Type B pancreatic cell (in vitro differentiated cells): ENCODE measurements at regions not wholly inside any gene's neighbourhood (a gene's known extent, or its start where the extent isn't known, plus 50 kb on each side); places are given as distances from the start of the nearest gene placed in this dataset.

Experiments used
- DNase-seq: peaks from one replicate; pipeline ENCODE4 v3.0.0; 2021; ENCODE audit warnings: mixed read lengths; ENCODE audit not compliant: unreplicated experiment; ENCODE audit errors: extremely low spot score
- H3K27ac Mint-ChIP-seq: 2 replicates; pipeline ENCODE4 v1.8.0; 2021; ENCODE audit warnings: mild to moderate bottlenecking, mixed read lengths
- H3K27me3 Mint-ChIP-seq: 2 replicates; pipeline ENCODE4 v1.8.0; 2021; ENCODE audit warnings: mixed read lengths
- H3K36me3 Mint-ChIP-seq: 2 replicates; pipeline ENCODE4 v1.8.0; 2021; ENCODE audit warnings: mixed read lengths
- H3K4me1 Mint-ChIP-seq: one replicate; pipeline ENCODE4 v1.8.0; 2021; ENCODE audit warnings: mixed read lengths; ENCODE audit not compliant: unreplicated experiment
- H3K4me3 Mint-ChIP-seq: 2 replicates; pipeline ENCODE4 v1.8.0; 2021; ENCODE audit warnings: mild to moderate bottlenecking, mixed read lengths
- H3K9me3 Mint-ChIP-seq: 2 replicates; pipeline ENCODE4 v1.8.0; 2021; ENCODE audit warnings: mixed read lengths
- TF ChIP-seq, protein P1 (sequence below): fragments of 200-600 bp; sonication (generic); conservative IDR thresholded peaks from 2 replicates; pipeline ENCODE4 v1.5.0; 2021; ENCODE audit warnings: antibody characterized with exemption, mild to moderate bottlenecking

DNA sequence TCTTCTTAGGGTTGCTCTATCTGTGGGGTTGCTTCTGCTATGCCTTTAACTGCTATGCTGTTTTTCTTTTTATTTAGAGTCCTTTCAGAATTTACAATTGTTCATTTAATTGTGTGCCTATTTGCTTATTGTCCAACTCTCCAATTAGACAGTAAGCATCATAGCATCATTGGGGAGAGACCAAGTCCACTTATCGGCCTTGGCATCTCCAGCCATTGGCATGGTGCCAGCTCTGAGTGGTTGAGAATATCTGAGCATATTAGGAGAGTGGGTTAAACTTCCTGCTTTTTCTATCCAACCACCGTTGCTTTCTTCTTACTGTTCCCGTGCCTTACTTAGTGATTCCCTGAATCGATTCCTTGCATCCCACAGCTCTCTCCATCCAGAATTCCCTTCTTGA is 535.0 kb downstream of the AJAP1 start:
- TF ChIP-seq, protein P1, sequence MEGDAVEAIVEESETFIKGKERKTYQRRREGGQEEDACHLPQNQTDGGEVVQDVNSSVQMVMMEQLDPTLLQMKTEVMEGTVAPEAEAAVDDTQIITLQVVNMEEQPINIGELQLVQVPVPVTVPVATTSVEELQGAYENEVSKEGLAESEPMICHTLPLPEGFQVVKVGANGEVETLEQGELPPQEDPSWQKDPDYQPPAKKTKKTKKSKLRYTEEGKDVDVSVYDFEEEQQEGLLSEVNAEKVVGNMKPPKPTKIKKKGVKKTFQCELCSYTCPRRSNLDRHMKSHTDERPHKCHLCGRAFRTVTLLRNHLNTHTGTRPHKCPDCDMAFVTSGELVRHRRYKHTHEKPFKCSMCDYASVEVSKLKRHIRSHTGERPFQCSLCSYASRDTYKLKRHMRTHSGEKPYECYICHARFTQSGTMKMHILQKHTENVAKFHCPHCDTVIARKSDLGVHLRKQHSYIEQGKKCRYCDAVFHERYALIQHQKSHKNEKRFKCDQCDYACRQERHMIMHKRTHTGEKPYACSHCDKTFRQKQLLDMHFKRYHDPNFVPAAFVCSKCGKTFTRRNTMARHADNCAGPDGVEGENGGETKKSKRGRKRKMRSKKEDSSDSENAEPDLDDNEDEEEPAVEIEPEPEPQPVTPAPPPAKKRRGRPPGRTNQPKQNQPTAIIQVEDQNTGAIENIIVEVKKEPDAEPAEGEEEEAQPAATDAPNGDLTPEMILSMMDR, result no peak
- peaks cover 19% of the 10 kb centered on the region for H3K27me3 Mint-ChIP-seq
- H3K9me3 Mint-ChIP-seq, result no peaks in the 10 kb centered on the region
- no peaks in the 10 kb centered on the region for H3K36me3 Mint-ChIP-seq
- H3K4me3 Mint-ChIP-seq, result no peak overlapping the region
- H3K27ac Mint-ChIP-seq, result no peak overlapping the region
- H3K4me1 Mint-ChIP-seq, result no peaks in the 10 kb centered on the region
- no peak for DNase-seq

DNA sequence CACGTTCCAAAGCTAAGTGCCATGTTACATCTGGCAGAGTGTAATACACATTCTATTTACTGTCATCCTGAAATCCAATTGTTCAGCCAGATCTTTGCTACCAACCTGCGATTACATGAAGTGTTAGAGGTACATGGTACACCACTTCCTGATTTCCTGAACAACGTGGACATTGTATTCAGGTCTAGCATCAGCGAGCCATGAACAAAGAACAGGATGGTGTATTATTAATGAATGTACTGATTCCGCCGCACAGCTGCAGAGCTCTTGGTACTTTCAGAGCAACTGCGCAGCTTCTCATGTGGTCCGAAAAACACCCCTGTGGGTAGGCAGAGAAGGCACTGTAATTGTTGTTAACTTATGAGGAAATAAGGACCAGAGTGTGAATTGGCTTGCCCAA is 511.4 kb downstream of the AJAP1 start:
- TF ChIP-seq, protein P1, result no peak
- H3K36me3 Mint-ChIP-seq, result no peaks in the 10 kb centered on the region
- peaks cover 13% of the 10 kb centered on the region for H3K27me3 Mint-ChIP-seq
- H3K9me3 Mint-ChIP-seq, result no peaks in the 10 kb centered on the region
- H3K27ac Mint-ChIP-seq, result no peak overlapping the region
- no peaks in the 10 kb centered on the region for H3K4me1 Mint-ChIP-seq
- no peak overlapping the region for H3K4me3 Mint-ChIP-seq
- DNase-seq, result no peak

DNA sequence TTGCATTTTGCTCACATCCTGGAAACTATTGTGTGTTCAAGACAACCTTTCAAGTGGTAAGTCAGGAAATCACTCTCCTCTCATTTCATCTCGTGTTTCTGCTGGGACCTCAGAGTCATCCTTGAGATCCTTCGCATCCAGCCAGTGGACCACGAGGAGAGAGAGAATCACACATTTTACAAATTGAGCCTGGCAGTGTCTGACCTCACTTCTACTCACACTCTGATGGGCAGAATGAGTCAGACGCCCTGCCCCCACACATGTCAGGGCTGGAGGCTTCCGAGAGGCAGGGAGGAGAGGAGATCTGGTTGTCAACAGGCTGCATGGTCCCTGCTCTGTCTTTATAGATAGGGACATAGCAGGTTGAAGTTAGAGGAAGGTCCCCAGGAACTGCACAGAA is 509.7 kb downstream of the AJAP1 start:
- TF ChIP-seq, protein P1, result no peak
- Mint-ChIP-seq H3K27me3 (peaks cover 9% of the 10 kb centered on the region), H3K27ac (no peak overlapping the region), H3K4me3 (no peak overlapping the region), H3K4me1 (no peaks in the 10 kb centered on the region), H3K36me3 (no peaks in the 10 kb centered on the region), H3K9me3 (no peaks in the 10 kb centered on the region)
- DNase-seq, result no peak

DNA sequence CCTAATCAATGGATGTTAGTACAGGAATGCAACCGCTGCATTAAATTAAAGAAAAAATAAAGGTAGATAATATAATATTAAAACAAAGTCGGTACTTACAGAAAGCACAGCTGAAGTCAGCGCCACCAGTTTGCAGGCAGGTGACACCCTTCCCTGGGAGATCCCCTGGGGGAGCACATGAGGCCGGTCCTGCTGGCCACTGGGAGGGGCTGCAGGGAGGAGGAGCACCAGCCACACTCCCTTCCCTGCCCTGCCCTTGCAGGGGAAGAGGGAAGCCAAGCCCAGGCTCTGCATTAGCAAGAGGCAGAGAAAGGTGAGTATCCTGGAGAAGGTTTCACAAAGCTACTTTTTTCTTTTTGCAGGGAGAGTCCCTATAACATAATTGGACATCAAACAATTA is 507.0 kb downstream of the AJAP1 start:
- Mint-ChIP-seq H3K4me3 (no peak overlapping the region), H3K27me3 (peaks cover 5% of the 10 kb centered on the region), H3K36me3 (no peaks in the 10 kb centered on the region), H3K4me1 (no peaks in the 10 kb centered on the region), H3K27ac (no peak overlapping the region), H3K9me3 (no peaks in the 10 kb centered on the region)
- TF ChIP-seq, protein P1, result peak; percentile 24
- no peak for DNase-seq

DNA sequence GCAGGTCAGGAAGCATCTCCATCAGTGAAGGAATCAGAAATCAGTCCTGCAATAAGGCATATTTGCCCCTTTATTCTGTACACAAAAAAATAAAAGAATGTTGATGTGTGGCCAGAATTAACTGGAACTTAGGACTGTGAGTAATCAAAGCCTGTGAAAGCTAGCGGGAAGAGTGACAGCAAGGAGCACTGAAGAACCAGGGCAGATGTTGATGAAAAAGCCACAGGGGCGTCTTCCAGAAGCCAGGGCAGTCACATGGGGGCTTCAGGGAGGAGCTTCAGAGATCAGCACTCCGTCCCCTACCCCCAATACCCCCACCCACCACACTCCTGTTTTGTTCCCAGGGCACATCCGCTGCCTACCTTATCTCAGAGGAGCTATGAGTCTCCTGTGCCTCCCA is 502.8 kb downstream of the AJAP1 start:
- DNase-seq, result no peak
- Mint-ChIP-seq H3K9me3 (no peaks in the 10 kb centered on the region), H3K36me3 (no peaks in the 10 kb centered on the region), H3K4me3 (no peak overlapping the region), H3K4me1 (no peaks in the 10 kb centered on the region), H3K27ac (peak overlapping the region; percentile 86), H3K27me3 (peaks cover 5% of the 10 kb centered on the region)
- TF ChIP-seq, protein P1, result no peak
